Liver (tissue), 8 donors: ENCODE measurements at regions not wholly inside any gene's neighbourhood (a gene's known extent, or its start where the extent isn't known, plus 50 kb on each side); places are given as distances from the start of the nearest gene placed in this dataset.

Source experiments
- DNase-seq: peaks from one replicate; pipeline ENCODE4 v3.0.0-alpha.2; 2017; ENCODE audit warnings: low spot score
- H3K27ac ChIP-seq, 2 donors: one replicate each; pipeline ENCODE4 v1.7.0; 2013; ENCODE audit warnings: inconsistent platforms in 2 of 2, low read length in 2 of 2, control low read depth in 1 of 2, low read depth in 1 of 2, mild to moderate bottlenecking in 1 of 2
- H3K27me3 ChIP-seq, 4 donors: one replicate each; pipeline versions ENCODE4 v1.6.1 to v1.7.0; 2013; ENCODE audit warnings: low read length in 3 of 4, inconsistent platforms in 1 of 4, mild to moderate bottlenecking in 1 of 4, moderate library complexity in 1 of 4; ENCODE audit not compliant: control insufficient read depth in 4 of 4, insufficient read depth in 4 of 4
- H3K36me3 ChIP-seq, 4 donors: one replicate each; pipeline versions ENCODE4 v1.6.1 to v1.7.0; 2013; ENCODE audit warnings: low read length in 3 of 4, mild to moderate bottlenecking in 3 of 4, low read depth in 1 of 4, moderate library complexity in 1 of 4; ENCODE audit not compliant: control insufficient read depth in 4 of 4, insufficient read depth in 3 of 4
- H3K4me1 ChIP-seq, 4 donors: one replicate each; pipeline versions ENCODE4 v1.6.1 to v1.7.0; 2013; ENCODE audit warnings: low read length in 3 of 4, mild to moderate bottlenecking in 3 of 4, moderate library complexity in 1 of 4; ENCODE audit not compliant: control insufficient read depth in 4 of 4, insufficient read depth in 4 of 4
- H3K4me3 ChIP-seq, 3 donors: one replicate each; pipeline versions ENCODE4 v1.6.1 to v1.7.0; 2013; ENCODE audit warnings: low read length in 3 of 3, control low read depth in 1 of 3, low read depth in 1 of 3, mild to moderate bottlenecking in 1 of 3
- H3K9ac ChIP-seq, 2 donors: one replicate each; pipeline ENCODE4 v1.7.0; 2013; ENCODE audit warnings: low read length in 2 of 2, mild to moderate bottlenecking in 2 of 2, moderate library complexity in 2 of 2, control low read depth in 1 of 2, low read depth in 1 of 2
- H3K9me3 ChIP-seq, 4 donors: one replicate each; pipeline versions ENCODE4 v1.6.1 to v1.7.0; 2013; ENCODE audit warnings: low read length in 3 of 4; ENCODE audit not compliant: control insufficient read depth in 4 of 4
- EGR1 ChIP-seq, 2 donors: IDR thresholded peaks; 2 replicates each; pipeline ENCODE4 v1.6.1; 2016 to 2018; ENCODE audit warnings: antibody characterized with exemption in 2 of 2, low read depth in 2 of 2
- FOXA1 ChIP-seq: IDR thresholded peaks from 2 replicates; pipeline ENCODE4 v1.6.1; 2016; ENCODE audit warnings: antibody characterized with exemption
- FOXA2 ChIP-seq: IDR thresholded peaks from 2 replicates; pipeline ENCODE4 v1.6.1; 2016; ENCODE audit warnings: antibody characterized with exemption
- GABPA ChIP-seq, 2 donors: IDR thresholded peaks in 1 of 2; conservative IDR thresholded peaks in 1 of 2; 2 replicates each; pipeline ENCODE4 v1.6.1; 2016; ENCODE audit warnings: antibody characterized with exemption in 2 of 2, mild to moderate bottlenecking in 1 of 2, moderate library complexity in 1 of 2
- HNF4A ChIP-seq, 2 donors: conservative IDR thresholded peaks; 2 replicates each; pipeline ENCODE4 v1.6.1; 2016; ENCODE audit warnings: antibody characterized with exemption in 2 of 2, mild to moderate bottlenecking in 2 of 2
- JUND ChIP-seq, 2 donors: IDR thresholded peaks; 2 replicates each; pipeline ENCODE4 v1.6.1; 2016; ENCODE audit warnings: antibody characterized with exemption in 2 of 2
- NR2F2 ChIP-seq: IDR thresholded peaks from 2 replicates; pipeline ENCODE4 v1.6.1; 2016; ENCODE audit warnings: antibody characterized with exemption
- RAD21 ChIP-seq, 2 donors: IDR thresholded peaks; 2 replicates each; pipeline ENCODE4 v1.6.1; 2016; ENCODE audit warnings: antibody characterized with exemption in 2 of 2, mild to moderate bottlenecking in 2 of 2
- RXRA ChIP-seq, 2 donors: IDR thresholded peaks; 2 replicates each; pipeline ENCODE4 v1.6.1; 2017 to 2018; ENCODE audit warnings: antibody characterized with exemption in 2 of 2, mild to moderate bottlenecking in 1 of 2
- SP1 ChIP-seq: IDR thresholded peaks from 2 replicates; pipeline ENCODE4 v1.6.1; 2018; ENCODE audit warnings: antibody characterized with exemption, mild to moderate bottlenecking
- TAF1 ChIP-seq: conservative IDR thresholded peaks from 2 replicates; pipeline ENCODE4 v1.6.1; 2016; ENCODE audit warnings: antibody characterized with exemption, mild to moderate bottlenecking
- YY1 ChIP-seq: IDR thresholded peaks from 2 replicates; pipeline ENCODE4 v1.6.1; 2016; ENCODE audit warnings: antibody characterized with exemption, mild to moderate bottlenecking
- WGBS: extraction: QIAGEN DNeasy Blood & Tissue Kit; methylation state at CpG from one replicate; pipeline ENCODE4 v1.1.7; 2013; 5-methylcytosine and 5-hydroxymethylcytosine counted together
- TF ChIP-seq, protein P1 (sequence below): IDR thresholded peaks from 2 replicates; pipeline ENCODE4 v1.6.1; 2016; ENCODE audit warnings: antibody characterized with exemption
- TF ChIP-seq, protein P2 (sequence below): IDR thresholded peaks from 2 replicates; pipeline ENCODE4 v1.6.1; 2016; ENCODE audit warnings: antibody characterized with exemption
- TF ChIP-seq, protein P3 (sequence below): fragments of 150-350 bp; IDR thresholded peaks from 2 replicates; pipeline ENCODE4 v1.5.1; 2017; ENCODE audit warnings: improper control_type of control experiment, low read depth, low read length; ENCODE audit not compliant: missing input control
- TF ChIP-seq, protein P4 (sequence below): IDR thresholded peaks from 2 replicates; pipeline ENCODE4 v1.6.1; 2016; ENCODE audit warnings: antibody characterized with exemption
- TF ChIP-seq, protein P5 (sequence below): IDR thresholded peaks from 2 replicates; pipeline ENCODE4 v1.6.1; 2016; ENCODE audit warnings: antibody characterized with exemption, mild to moderate bottlenecking
- donor health status: healthy.
- donor health status: healthy.
- donor health status: healthy.
- donor health status: healthy.
- donor health status: healthy.

DNA sequence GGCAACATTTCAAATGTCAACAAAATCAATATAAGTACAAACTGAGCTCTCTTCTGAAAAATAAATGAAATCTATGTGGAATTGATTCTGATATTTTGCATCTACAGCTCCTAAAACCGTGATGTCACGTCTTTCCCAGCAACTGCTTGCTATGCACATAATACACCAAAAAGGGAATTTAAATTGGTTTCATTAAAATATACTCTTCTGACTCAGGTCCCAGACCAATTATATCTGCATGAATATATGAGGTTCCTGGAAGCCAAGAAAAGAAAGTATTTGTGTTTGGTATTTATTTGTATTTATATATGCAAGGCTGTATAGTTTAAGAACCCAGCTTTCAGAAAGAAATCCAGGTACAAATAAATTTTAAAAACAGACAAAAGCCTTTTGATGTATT is 1282.5 kb downstream of the SUCLG1 start:
- no peak for DNase-seq
- Histone ChIP-seq H3K36me3 (no peaks in the 10 kb centered on the region), H3K9me3 (no peaks in the 10 kb centered on the region), H3K27ac (no peak overlapping the region), H3K4me1 (no peaks in the 10 kb centered on the region), H3K9ac (no peak overlapping the region), H3K4me3 (no peak overlapping the region), H3K27me3 (no peaks in the 10 kb centered on the region)
- WGBS: 86% methylated on average over 2 of the region's 2 CpGs
- TF ChIP-seq SP1 (no peak), RAD21 (IDR thresholded peaks at IDR 0.05) (no peak), RXRA (IDR thresholded peaks at IDR 0.05) (no peak), JUND (IDR thresholded peaks at IDR 0.05) (no peak), HNF4A (conservative IDR thresholded peaks at IDR 0.05) (no peak), FOXA2 (no peak), NR2F2 (no peak), YY1 (no peak)
- TF ChIP-seq, protein P1, sequence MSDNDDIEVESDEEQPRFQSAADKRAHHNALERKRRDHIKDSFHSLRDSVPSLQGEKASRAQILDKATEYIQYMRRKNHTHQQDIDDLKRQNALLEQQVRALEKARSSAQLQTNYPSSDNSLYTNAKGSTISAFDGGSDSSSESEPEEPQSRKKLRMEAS: no peak
- TF ChIP-seq, protein P2, sequence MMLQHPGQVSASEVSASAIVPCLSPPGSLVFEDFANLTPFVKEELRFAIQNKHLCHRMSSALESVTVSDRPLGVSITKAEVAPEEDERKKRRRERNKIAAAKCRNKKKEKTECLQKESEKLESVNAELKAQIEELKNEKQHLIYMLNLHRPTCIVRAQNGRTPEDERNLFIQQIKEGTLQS: no peak
- TF ChIP-seq, protein P3, sequence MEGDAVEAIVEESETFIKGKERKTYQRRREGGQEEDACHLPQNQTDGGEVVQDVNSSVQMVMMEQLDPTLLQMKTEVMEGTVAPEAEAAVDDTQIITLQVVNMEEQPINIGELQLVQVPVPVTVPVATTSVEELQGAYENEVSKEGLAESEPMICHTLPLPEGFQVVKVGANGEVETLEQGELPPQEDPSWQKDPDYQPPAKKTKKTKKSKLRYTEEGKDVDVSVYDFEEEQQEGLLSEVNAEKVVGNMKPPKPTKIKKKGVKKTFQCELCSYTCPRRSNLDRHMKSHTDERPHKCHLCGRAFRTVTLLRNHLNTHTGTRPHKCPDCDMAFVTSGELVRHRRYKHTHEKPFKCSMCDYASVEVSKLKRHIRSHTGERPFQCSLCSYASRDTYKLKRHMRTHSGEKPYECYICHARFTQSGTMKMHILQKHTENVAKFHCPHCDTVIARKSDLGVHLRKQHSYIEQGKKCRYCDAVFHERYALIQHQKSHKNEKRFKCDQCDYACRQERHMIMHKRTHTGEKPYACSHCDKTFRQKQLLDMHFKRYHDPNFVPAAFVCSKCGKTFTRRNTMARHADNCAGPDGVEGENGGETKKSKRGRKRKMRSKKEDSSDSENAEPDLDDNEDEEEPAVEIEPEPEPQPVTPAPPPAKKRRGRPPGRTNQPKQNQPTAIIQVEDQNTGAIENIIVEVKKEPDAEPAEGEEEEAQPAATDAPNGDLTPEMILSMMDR: no peak
- TF ChIP-seq, protein P4, sequence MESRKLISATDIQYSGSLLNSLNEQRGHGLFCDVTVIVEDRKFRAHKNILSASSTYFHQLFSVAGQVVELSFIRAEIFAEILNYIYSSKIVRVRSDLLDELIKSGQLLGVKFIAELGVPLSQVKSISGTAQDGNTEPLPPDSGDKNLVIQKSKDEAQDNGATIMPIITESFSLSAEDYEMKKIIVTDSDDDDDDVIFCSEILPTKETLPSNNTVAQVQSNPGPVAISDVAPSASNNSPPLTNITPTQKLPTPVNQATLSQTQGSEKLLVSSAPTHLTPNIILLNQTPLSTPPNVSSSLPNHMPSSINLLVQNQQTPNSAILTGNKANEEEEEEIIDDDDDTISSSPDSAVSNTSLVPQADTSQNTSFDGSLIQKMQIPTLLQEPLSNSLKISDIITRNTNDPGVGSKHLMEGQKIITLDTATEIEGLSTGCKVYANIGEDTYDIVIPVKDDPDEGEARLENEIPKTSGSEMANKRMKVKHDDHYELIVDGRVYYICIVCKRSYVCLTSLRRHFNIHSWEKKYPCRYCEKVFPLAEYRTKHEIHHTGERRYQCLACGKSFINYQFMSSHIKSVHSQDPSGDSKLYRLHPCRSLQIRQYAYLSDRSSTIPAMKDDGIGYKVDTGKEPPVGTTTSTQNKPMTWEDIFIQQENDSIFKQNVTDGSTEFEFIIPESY: no peak

DNA sequence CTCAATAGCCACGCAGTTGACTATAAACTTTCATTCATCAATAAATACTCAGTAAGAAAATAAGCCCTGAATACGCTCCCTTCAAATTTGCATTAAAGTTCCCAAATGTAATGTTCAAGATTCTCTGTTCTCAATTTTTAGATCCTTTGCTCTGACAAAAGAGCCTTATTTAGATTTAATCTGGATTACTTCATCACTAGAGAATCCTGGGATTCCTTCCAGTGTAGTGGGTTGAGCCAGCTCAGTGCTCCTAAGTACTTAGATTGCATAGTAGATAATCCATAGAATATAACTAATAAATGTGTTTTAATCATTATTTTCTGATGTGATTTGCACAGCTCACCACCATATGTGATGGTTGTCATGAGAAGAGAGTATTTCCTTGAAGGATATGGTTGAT is 1286.2 kb downstream of the SUCLG1 start:
- Histone ChIP-seq H3K4me1 (no peaks in the 10 kb centered on the region), H3K27ac (no peak overlapping the region), H3K9me3 (no peaks in the 10 kb centered on the region), H3K9ac (no peak overlapping the region), H3K36me3 (no peaks in the 10 kb centered on the region), H3K27me3 (no peaks in the 10 kb centered on the region), H3K4me3 (no peak overlapping the region)
- TF ChIP-seq HNF4A (conservative IDR thresholded peaks at IDR 0.05) (no peak), EGR1 (IDR thresholded peaks at IDR 0.05; ENCODE audit: low read depth in 2 of 2) (no peak), NR2F2 (no peak), GABPA (IDR thresholded peaks at IDR 0.05 in 1 of 2, conservative IDR thresholded peaks at IDR 0.05 in 1 of 2) (no peak), TAF1 (no peak)
- WGBS: 90% methylated on average over 2 of the region's 2 CpGs
- DNase-seq: no peak

DNA sequence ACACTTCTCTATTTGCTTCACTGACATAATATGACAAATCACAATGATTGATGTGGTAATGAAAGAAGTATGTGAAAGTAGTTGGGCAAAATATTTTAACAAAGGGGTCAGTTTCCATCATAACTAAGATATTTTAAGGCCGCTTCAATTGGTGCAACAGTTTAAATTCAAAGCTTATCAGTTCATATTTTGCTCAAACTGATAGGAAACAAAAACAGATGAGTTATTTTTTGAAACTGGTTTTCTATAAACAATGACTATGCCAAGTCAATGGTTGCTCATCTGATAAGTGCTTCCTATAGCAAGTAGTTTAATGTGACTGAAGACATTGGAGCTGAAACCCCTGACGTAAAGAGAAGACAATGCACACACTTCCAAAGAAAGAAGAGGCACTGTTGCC is 1290.7 kb downstream of the SUCLG1 start:
- DNase-seq: no peak
- WGBS: 87% methylated on average over 2 of the region's 2 CpGs
- Histone ChIP-seq H3K4me3 (no peak overlapping the region), H3K27ac (no peak overlapping the region), H3K27me3 (no peaks in the 10 kb centered on the region), H3K9me3 (no peaks in the 10 kb centered on the region), H3K36me3 (no peaks in the 10 kb centered on the region), H3K4me1 (no peaks in the 10 kb centered on the region), H3K9ac (no peak overlapping the region)
- TF ChIP-seq, protein P3: no peak
- TF ChIP-seq, protein P5, sequence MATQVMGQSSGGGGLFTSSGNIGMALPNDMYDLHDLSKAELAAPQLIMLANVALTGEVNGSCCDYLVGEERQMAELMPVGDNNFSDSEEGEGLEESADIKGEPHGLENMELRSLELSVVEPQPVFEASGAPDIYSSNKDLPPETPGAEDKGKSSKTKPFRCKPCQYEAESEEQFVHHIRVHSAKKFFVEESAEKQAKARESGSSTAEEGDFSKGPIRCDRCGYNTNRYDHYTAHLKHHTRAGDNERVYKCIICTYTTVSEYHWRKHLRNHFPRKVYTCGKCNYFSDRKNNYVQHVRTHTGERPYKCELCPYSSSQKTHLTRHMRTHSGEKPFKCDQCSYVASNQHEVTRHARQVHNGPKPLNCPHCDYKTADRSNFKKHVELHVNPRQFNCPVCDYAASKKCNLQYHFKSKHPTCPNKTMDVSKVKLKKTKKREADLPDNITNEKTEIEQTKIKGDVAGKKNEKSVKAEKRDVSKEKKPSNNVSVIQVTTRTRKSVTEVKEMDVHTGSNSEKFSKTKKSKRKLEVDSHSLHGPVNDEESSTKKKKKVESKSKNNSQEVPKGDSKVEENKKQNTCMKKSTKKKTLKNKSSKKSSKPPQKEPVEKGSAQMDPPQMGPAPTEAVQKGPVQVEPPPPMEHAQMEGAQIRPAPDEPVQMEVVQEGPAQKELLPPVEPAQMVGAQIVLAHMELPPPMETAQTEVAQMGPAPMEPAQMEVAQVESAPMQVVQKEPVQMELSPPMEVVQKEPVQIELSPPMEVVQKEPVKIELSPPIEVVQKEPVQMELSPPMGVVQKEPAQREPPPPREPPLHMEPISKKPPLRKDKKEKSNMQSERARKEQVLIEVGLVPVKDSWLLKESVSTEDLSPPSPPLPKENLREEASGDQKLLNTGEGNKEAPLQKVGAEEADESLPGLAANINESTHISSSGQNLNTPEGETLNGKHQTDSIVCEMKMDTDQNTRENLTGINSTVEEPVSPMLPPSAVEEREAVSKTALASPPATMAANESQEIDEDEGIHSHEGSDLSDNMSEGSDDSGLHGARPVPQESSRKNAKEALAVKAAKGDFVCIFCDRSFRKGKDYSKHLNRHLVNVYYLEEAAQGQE: no peak
- TF ChIP-seq FOXA1: no peak
- no peak for TF ChIP-seq JUND (IDR thresholded peaks at IDR 0.05)
- TF ChIP-seq YY1: no peak
- no peak for TF ChIP-seq NR2F2
- no peak for TF ChIP-seq RXRA (IDR thresholded peaks at IDR 0.05)
- no peak for TF ChIP-seq HNF4A (conservative IDR thresholded peaks at IDR 0.05)
